22Rv1 (cell line): ENCODE measurements at regions not wholly inside any gene's neighbourhood (a gene's known extent, or its start where the extent isn't known, plus 50 kb on each side); places are given as distances from the start of the nearest gene placed in this dataset.
A peak's percentile ranks its signal among the peaks of the same experiment; 100 is the strongest.

Experiments used
- H3K27ac ChIP-seq: fragments of 450-650 bp; 2 replicates; pipeline ENCODE4 v1.5.1; 2017
- CTCF ChIP-seq: fragments of 450-650 bp; IDR thresholded peaks from 2 replicates; pipeline ENCODE4 v1.5.1; 2017; ENCODE audit warnings: mild to moderate bottlenecking
- ZFX ChIP-seq: fragments of 450-650 bp; IDR thresholded peaks from 2 replicates; pipeline ENCODE4 v1.6.1; 2017; ENCODE audit warnings: antibody characterized with exemption, borderline replicate concordance

- peak overlapping the region; percentile 77 for H3K27ac ChIP-seq
- TF ChIP-seq CTCF: no peak
- no peak for TF ChIP-seq ZFX
Measured at GRCh38 chr12:93144109-93144508, 215.0 kb upstream of the EEA1 start.

DNA sequence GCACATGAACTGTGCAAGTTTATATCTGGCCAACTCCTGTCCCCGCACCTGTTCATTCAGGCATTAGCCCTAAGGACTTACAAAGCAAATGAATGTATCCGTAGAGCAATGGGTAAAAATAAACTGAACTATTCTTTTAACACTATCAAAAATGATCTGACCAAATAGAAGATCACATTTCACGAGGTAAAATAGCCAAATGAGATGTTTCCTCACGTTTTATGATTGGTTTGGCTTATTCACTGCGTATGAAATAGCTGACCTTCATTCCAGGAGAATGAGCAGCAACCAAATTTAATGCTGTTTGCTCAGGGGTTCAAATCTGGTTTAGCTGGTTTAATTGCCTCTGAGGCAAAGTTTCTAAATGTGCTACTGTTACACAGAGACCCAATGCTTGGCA is 216.0 kb upstream of the EEA1 start:
- peak overlapping the region; percentile 77 for H3K27ac ChIP-seq
- TF ChIP-seq ZFX (no peak), CTCF (no peak)

- TF ChIP-seq ZFX (no peak), CTCF (no peak)
- peak overlapping the region; percentile 77 for H3K27ac ChIP-seq
Measured at GRCh38 chr12:93146263-93146939, 217.3 kb upstream of the EEA1 start.

- H3K27ac ChIP-seq: peak overlapping the region; percentile 77; the same call in 1 of the 2 replicates
- TF ChIP-seq CTCF (no peak), ZFX (no peak)
Measured at GRCh38 chr12:93146970-93147369, 217.9 kb upstream of the EEA1 start.

GRCh38 chr12:93148412-93148811 is 219.3 kb upstream of the EEA1 start:
- TF ChIP-seq CTCF (no peak), ZFX (no peak)

DNA sequence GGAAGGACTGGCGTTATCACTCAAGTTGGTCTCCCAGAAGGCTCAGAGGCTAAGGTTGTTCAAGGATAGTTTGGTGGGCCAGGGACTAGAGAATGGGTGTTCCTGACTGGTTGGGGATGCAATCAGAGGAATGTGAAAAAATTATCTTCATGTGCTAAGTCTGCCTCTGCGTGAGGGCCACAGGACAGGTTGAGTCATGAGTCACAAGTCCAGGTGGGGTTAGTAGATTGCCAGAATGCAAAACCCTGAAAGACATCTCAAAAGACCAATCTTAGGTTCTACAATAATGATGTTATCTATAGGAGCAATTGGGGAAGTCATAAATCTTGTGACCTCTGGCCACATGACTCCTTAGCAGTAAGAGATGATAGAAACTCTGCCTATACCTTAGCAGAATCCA is 220.1 kb upstream of the EEA1 start:
- TF ChIP-seq CTCF (no peak), ZFX (no peak)

More at GRCh38 chr12:93148412-93148811, 219.3 kb upstream of the EEA1 start:
- H3K27ac ChIP-seq: 0 out of 2 replicates have a peak overlapping the region, but pooled peaks have one; percentile 68

GRCh38 chr12:93151079-93151762 is 222.1 kb upstream of the EEA1 start:
- TF ChIP-seq CTCF (no peak), ZFX (no peak)
- peak overlapping the region; percentile 68 for H3K27ac ChIP-seq

More for the DNA sequence above, 220.1 kb upstream of the EEA1 start:
- peak overlapping the region; percentile 68 for H3K27ac ChIP-seq
